Panc1 (cell line): ENCODE measurements at regions not wholly inside any gene's neighbourhood (a gene's known extent, or its start where the extent isn't known, plus 50 kb on each side); places are given as distances from the start of the nearest gene placed in this dataset.

ENCODE experiments used
- ATAC-seq: fragments of 200-7000 bp; cut with Tn5 transposase; 2 replicates; pipeline ENCODE4 v1.9.1; 2020; ENCODE audit warnings: mild to moderate bottlenecking, moderate library complexity
- BruUV-seq: library from RNA; stranded (reverse); fragments of 400-500 nt; replicated peaks from 2 replicates; lab custom pipeline; 2021; lab: Mats Ljungman, UMichigan
- CTCF ChIA-PET: fragments of 300-600 bp; sonication (Branson Sonifier 250); formaldehyde crosslinking; loops from one replicate; lab custom pipeline; 2022; ENCODE audit warnings: antibody characterized with exemption; lab: Charles Lee
- POLR2A ChIA-PET: fragments of 300-600 bp; sonication (Branson Sonifier 250); formaldehyde crosslinking; loops from one replicate; lab custom pipeline; 2022; ENCODE audit warnings: antibody characterized with exemption; lab: Charles Lee
- DNase-seq: peaks from one replicate; pipeline ENCODE4 v3.0.0-alpha.2; 2010; ENCODE audit warnings: low read depth, low spot score
- H3K27ac ChIP-seq: 2 replicates; pipeline ENCODE4 v1.5.1; 2011; ENCODE audit warnings: mild to moderate bottlenecking, low read length, inconsistent platforms
- H3K27me3 ChIP-seq: fragments of 200-500 bp; sonication (Bioruptor generic); 2 replicates; pipeline ENCODE4 v1.6.0; 2014; ENCODE audit warnings: low read length, inconsistent platforms; ENCODE audit not compliant: control insufficient read depth, insufficient read depth
- H3K36me3 ChIP-seq: fragments of 200-500 bp; sonication (Bioruptor generic); 2 replicates; pipeline ENCODE4 v1.5.1; 2014; ENCODE audit warnings: inconsistent platforms, mild to moderate bottlenecking, low read length, moderate library complexity; ENCODE audit not compliant: control insufficient read depth, insufficient read depth
- H3K4me1 ChIP-seq: 2 replicates; pipeline ENCODE4 v1.5.1; 2011; ENCODE audit warnings: inconsistent platforms, mild to moderate bottlenecking, low read length, moderate library complexity; ENCODE audit not compliant: control insufficient read depth, insufficient read depth
- H3K4me3 ChIP-seq, 2 experiments: 2 replicates each; pipeline ENCODE4 v1.5.1; 2011 to 2012; ENCODE audit warnings: low read depth in 2 of 2, low read length in 2 of 2, mild to moderate bottlenecking in 2 of 2, inconsistent platforms in 1 of 2, moderate library complexity in 1 of 2
- H3K9me3 ChIP-seq: fragments of 200-500 bp; sonication (Bioruptor generic); 2 replicates; pipeline ENCODE4 v1.5.1; 2014; ENCODE audit warnings: low read depth, mild to moderate bottlenecking, inconsistent platforms, low read length, moderate library complexity; ENCODE audit not compliant: control insufficient read depth, insufficient read depth
- POLR2AphosphoS5 ChIP-seq: IDR thresholded peaks from 2 replicates; pipeline ENCODE4 v1.6.1; 2012; ENCODE audit warnings: mild to moderate bottlenecking, low read depth, low read length, moderate library complexity
- SIN3A ChIP-seq: IDR thresholded peaks from 2 replicates; pipeline ENCODE4 v1.6.1; 2012; ENCODE audit warnings: low read depth, mild to moderate bottlenecking, low read length, moderate library complexity, borderline replicate concordance; ENCODE audit not compliant: insufficient read depth
- TCF7L2 ChIP-seq: IDR thresholded peaks from 2 replicates; pipeline ENCODE4 v1.6.1; 2011; ENCODE audit warnings: mild to moderate bottlenecking, low read depth, low read length, inconsistent platforms
- in situ Hi-C: cut with HindIII; loops from 2 replicates; pipeline ENCODE4 v1.10.0; 2016; ENCODE audit warnings: low sequenced_read_pairs, low pct_unique_long_range_greater_than_20kb
- intact Hi-C: fragments of 100-400 bp; cut with micrococcal nuclease; formaldehyde crosslinking; loops from one replicate; pipeline ENCODE4 v1.10.0; 2022; ENCODE audit not compliant: unreplicated experiment
- TF ChIP-seq, protein P1 (sequence below): fragments of 450-650 bp; IDR thresholded peaks from 2 replicates; pipeline ENCODE4 v1.5.1; 2017; ENCODE audit warnings: mild to moderate bottlenecking
- TF ChIP-seq, protein P2 (sequence below), 2 experiments: IDR thresholded peaks; 2 replicates each; pipeline ENCODE4 v1.6.1; 2011 to 2012; ENCODE audit warnings: low read depth in 2 of 2, control low read depth in 1 of 2, low read length in 1 of 2, mild to moderate bottlenecking in 1 of 2, moderate library complexity in 1 of 2; ENCODE audit not compliant: insufficient read depth in 1 of 2

DNA sequence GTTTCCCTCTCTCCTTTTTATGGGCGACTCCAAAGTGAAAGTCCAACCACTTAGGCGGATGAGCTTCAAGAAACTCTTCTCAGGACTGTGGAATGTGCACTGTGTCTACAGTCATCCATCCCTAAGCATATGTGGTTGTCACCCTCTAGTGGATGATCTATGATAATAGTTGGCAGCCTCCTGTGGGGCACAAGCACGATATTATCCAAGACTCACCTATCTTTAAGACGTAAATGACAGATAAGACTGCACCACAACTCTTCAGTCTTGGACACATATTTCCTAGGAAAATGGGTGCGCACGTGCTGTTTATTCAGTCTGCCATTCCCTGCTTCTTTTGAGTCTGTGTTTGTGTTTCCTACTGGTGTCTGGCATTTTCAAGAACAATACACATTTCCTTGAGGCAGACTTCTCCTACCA lies 145.5 kb upstream of the CTAGE1 start:
- ChIA-PET POLR2A (no interaction called here), CTCF (interaction anchor here (0.5 to 0.6 kb wide), 3 partner anchors 151 to 206 kb away, joined by 3 to 8 read pairs (median 5); no protein-coding TSS in a partner anchor)
- Histone ChIP-seq H3K27ac (no peak overlapping the region), H3K9me3 (no peaks in the 10 kb centered on the region), H3K36me3 (no peaks in the 10 kb centered on the region), H3K4me3 (no peak overlapping the region), H3K27me3 (peaks cover 24% of the 10 kb centered on the region), H3K4me1 (no peaks in the 10 kb centered on the region; the same call in 1 of the 2 replicates)
- BruUV-seq = no TSS peak
- intact Hi-C loops = loop anchor here (5.0 to 10.0 kb wide), 3 partner anchors 208 to 658 kb away; no protein-coding TSS in a partner anchor
- no peak for TF ChIP-seq POLR2AphosphoS5
- TF ChIP-seq, protein P1, sequence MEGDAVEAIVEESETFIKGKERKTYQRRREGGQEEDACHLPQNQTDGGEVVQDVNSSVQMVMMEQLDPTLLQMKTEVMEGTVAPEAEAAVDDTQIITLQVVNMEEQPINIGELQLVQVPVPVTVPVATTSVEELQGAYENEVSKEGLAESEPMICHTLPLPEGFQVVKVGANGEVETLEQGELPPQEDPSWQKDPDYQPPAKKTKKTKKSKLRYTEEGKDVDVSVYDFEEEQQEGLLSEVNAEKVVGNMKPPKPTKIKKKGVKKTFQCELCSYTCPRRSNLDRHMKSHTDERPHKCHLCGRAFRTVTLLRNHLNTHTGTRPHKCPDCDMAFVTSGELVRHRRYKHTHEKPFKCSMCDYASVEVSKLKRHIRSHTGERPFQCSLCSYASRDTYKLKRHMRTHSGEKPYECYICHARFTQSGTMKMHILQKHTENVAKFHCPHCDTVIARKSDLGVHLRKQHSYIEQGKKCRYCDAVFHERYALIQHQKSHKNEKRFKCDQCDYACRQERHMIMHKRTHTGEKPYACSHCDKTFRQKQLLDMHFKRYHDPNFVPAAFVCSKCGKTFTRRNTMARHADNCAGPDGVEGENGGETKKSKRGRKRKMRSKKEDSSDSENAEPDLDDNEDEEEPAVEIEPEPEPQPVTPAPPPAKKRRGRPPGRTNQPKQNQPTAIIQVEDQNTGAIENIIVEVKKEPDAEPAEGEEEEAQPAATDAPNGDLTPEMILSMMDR = peak; percentile 81
- peak; percentile 71 for DNase-seq
- in situ Hi-C loops = no loop called here
- ATAC-seq = peak; percentile 94

DNA sequence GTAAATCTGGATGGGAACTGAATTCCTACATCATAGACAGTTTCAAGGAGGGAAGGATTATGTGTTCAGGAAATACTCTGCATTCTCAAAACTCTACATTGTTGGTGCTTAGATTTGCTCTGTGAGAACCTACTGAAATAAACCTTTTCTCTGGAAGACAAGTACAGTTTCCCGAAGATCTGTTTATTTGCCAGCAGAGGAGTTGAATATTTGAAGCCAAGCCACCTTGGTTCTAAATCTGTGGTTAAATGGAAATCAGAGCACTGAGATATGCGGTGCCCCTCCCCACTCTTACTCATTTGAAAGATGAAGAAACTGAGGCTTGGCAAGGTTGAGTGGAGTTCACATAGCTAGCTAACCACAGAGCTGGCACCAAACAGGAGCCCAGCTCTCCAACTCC lies 146.3 kb upstream of the CTAGE1 start:
- ChIA-PET CTCF (no interaction called here), POLR2A (no interaction called here)
- Histone ChIP-seq H3K9me3 (no peaks in the 10 kb centered on the region), H3K4me3 (no peak overlapping the region), H3K4me1 (no peaks in the 10 kb centered on the region; the same call in 1 of the 2 replicates), H3K36me3 (no peaks in the 10 kb centered on the region), H3K27ac (no peak overlapping the region), H3K27me3 (peaks cover 20% of the 10 kb centered on the region)
- TF ChIP-seq TCF7L2 (no peak), SIN3A (no peak), POLR2AphosphoS5 (no peak)
- TF ChIP-seq, protein P1 = no peak
- TF ChIP-seq, protein P2, sequence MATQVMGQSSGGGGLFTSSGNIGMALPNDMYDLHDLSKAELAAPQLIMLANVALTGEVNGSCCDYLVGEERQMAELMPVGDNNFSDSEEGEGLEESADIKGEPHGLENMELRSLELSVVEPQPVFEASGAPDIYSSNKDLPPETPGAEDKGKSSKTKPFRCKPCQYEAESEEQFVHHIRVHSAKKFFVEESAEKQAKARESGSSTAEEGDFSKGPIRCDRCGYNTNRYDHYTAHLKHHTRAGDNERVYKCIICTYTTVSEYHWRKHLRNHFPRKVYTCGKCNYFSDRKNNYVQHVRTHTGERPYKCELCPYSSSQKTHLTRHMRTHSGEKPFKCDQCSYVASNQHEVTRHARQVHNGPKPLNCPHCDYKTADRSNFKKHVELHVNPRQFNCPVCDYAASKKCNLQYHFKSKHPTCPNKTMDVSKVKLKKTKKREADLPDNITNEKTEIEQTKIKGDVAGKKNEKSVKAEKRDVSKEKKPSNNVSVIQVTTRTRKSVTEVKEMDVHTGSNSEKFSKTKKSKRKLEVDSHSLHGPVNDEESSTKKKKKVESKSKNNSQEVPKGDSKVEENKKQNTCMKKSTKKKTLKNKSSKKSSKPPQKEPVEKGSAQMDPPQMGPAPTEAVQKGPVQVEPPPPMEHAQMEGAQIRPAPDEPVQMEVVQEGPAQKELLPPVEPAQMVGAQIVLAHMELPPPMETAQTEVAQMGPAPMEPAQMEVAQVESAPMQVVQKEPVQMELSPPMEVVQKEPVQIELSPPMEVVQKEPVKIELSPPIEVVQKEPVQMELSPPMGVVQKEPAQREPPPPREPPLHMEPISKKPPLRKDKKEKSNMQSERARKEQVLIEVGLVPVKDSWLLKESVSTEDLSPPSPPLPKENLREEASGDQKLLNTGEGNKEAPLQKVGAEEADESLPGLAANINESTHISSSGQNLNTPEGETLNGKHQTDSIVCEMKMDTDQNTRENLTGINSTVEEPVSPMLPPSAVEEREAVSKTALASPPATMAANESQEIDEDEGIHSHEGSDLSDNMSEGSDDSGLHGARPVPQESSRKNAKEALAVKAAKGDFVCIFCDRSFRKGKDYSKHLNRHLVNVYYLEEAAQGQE (IDR thresholded peaks at IDR 0.05; ENCODE audit: insufficient read depth in 1 of 2, low read depth in 2 of 2, low read length in 1 of 2) = no peak
- in situ Hi-C loops = no loop called here
- ATAC-seq (no peak), DNase-seq (no peak)
- no TSS peak for BruUV-seq
- intact Hi-C loops = loop anchor here (5.0 to 10.0 kb wide), 3 partner anchors 209 to 659 kb away; no protein-coding TSS in a partner anchor
